ENCODE measurements at regions not wholly inside any gene's neighbourhood (a gene's known extent, or its start where the extent isn't known, plus 50 kb on each side); places are given as distances from the start of the nearest gene placed in this dataset.

DNA sequence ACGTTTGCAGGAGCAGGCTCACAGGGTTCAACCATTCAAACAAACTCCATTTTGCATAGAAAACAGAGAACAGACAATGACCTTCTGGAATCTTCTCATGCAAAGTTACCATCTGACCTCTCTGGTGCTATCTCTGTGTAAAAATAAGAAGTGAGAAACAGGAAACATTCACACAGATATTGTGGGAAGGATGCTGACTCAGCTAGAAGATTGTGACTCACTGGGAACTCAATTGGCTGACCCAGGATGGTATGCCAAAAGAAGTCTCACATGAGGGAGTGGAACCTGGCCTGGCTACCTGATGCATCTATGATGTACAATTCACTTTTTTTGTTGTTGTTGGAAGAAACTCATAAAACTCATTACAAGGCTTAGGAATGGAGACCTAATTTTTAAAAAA lies 61.1 kb upstream of the TBX18 start:
- TF ChIP-seq, protein P1, sequence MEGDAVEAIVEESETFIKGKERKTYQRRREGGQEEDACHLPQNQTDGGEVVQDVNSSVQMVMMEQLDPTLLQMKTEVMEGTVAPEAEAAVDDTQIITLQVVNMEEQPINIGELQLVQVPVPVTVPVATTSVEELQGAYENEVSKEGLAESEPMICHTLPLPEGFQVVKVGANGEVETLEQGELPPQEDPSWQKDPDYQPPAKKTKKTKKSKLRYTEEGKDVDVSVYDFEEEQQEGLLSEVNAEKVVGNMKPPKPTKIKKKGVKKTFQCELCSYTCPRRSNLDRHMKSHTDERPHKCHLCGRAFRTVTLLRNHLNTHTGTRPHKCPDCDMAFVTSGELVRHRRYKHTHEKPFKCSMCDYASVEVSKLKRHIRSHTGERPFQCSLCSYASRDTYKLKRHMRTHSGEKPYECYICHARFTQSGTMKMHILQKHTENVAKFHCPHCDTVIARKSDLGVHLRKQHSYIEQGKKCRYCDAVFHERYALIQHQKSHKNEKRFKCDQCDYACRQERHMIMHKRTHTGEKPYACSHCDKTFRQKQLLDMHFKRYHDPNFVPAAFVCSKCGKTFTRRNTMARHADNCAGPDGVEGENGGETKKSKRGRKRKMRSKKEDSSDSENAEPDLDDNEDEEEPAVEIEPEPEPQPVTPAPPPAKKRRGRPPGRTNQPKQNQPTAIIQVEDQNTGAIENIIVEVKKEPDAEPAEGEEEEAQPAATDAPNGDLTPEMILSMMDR (conservative IDR thresholded peaks at IDR 0.05 in 1 of 2, IDR thresholded peaks at IDR 0.05 in 1 of 2; ENCODE audit: extremely low read depth in 1 of 2, insufficient read depth in 1 of 2, low read depth in 1 of 2, low read length in 2 of 2), result no peak
- TF ChIP-seq EZH2 (IDR thresholded peaks at IDR 0.05; ENCODE audit: borderline replicate concordance, low read length), result no peak
